ENCODE measurements at regions not wholly inside any gene's neighbourhood (a gene's known extent, or its start where the extent isn't known, plus 50 kb on each side); places are given as distances from the start of the nearest gene placed in this dataset.

- Histone ChIP-seq H2BK120ac (ENCODE audit: low read depth, low read length, poor library complexity, severe bottlenecking) (no peak overlapping the region), H3K56ac (ENCODE audit: insufficient read length, low read depth, low read length) (no peak overlapping the region), H3K27ac (ENCODE audit: insufficient read length, low read depth, low read length) (no peak overlapping the region), H4K5ac (ENCODE audit: insufficient read length, low read depth, low read length) (no peak overlapping the region), H3K9ac (ENCODE audit: extremely low read depth, insufficient read length, low read length) (no peak overlapping the region), H4K91ac (ENCODE audit: insufficient read length, low read depth, low read length) (no peak overlapping the region), H4K20me1 (ENCODE audit: control insufficient read depth, insufficient read depth, insufficient read length) (no peaks in the 10 kb centered on the region), H2AK5ac (ENCODE audit: insufficient read length, low read length) (no peak overlapping the region), H3K23me2 (ENCODE audit: insufficient read length, low read depth, low read length, poor library complexity, severe bottlenecking) (no peaks in the 10 kb centered on the region), H3K9me3 (ENCODE audit: control insufficient read depth, low read depth, low read length) (no peaks in the 10 kb centered on the region), H2BK20ac (ENCODE audit: low read depth, low read length, poor library complexity, severe bottlenecking) (no peak overlapping the region), H3K4ac (ENCODE audit: low read depth, low read length) (no peak overlapping the region), H3K23ac (ENCODE audit: insufficient read length, low read depth, low read length) (no peak overlapping the region), H4K8ac (replicated peaks; ENCODE audit: insufficient read length, low read depth, low read length) (no peak overlapping the region), H2AFZ (ENCODE audit: low read length) (no peak overlapping the region), H3K18ac (ENCODE audit: insufficient read length, low read depth, low read length) (no peak overlapping the region), H3K79me1 (ENCODE audit: insufficient read depth, low read depth, low read length, poor library complexity, severe bottlenecking) (no peaks in the 10 kb centered on the region), H3K27me3 (ENCODE audit: insufficient read depth, low read length) (no peaks in the 10 kb centered on the region), H3T11ph (ENCODE audit: low read length) (no peak overlapping the region), H3K4me2 (ENCODE audit: insufficient read depth, insufficient read length, low read length) (no peak overlapping the region), H3K4me1 (ENCODE audit: insufficient read depth, low read length) (no peaks in the 10 kb centered on the region), H3K14ac (ENCODE audit: insufficient read depth, low read length) (no peak overlapping the region), H3K79me2 (ENCODE audit: insufficient read depth, low read length) (0 out of 2 replicates have a peak, but pooled peaks cover 2% of the 10 kb centered on the region), H2BK15ac (ENCODE audit: low read depth, low read length) (no peak overlapping the region), H2BK12ac (ENCODE audit: insufficient read length, low read depth, low read length) (no peak overlapping the region), H2BK5ac (ENCODE audit: insufficient read length, low read length) (no peak overlapping the region)
- DNase-seq = peak; percentile 52
- no peak overlapping the region for H3K4me3 Mint-ChIP-seq
- no peaks in the 10 kb centered on the region; a peak in 2 of 7 replicates for H3K36me3 Mint-ChIP-seq (ENCODE audit: insufficient read depth in 1 of 3, low read depth in 3 of 3)
- peak; percentile 61 for TF ChIP-seq CTCF (conservative IDR thresholded peaks at IDR 0.05)
- H3K9me3 Mint-ChIP-seq = peaks cover 0 to 3% of the 10 kb centered on the region in 2 experiments; a peak in 1 of 5 replicates
- no CpG with 5 or more reads among the region's 6 CpGs for WGBS (ENCODE audit: extremely low coverage, insufficient read length, low lambda C conversion rate)
- H3K4me1 Mint-ChIP-seq = no peaks in the 10 kb centered on the region
- H3K27me3 Mint-ChIP-seq (ENCODE audit: low read depth) = no peaks in the 10 kb centered on the region; the same call in 1 of the 2 replicates
- H3K27ac Mint-ChIP-seq = no peak overlapping the region
Measured at GRCh38 chr9:120299785-120300184, 280.2 kb downstream of the CDK5RAP2 start.

Data from H9 (cell line).